T-helper 2 cell (primary cell): ENCODE measurements at regions not wholly inside any gene's neighbourhood (a gene's known extent, or its start where the extent isn't known, plus 50 kb on each side); places are given as distances from the start of the nearest gene placed in this dataset.

ENCODE experiments used
- DNase-seq, 5 experiments: peaks; one replicate each; pipeline versions ENCODE4 v3.0.0 to v3.0.0-alpha.2; 2012 to 2022

- peak in 1 of 5 experiments; percentile 90 for DNase-seq
Observed at GRCh38 chr12:92297932-92298696, 152.5 kb upstream of the BTG1 start.

- DNase-seq, result no peak
Observed at GRCh38 chr12:92297405-92297804, 151.8 kb upstream of the BTG1 start.

GRCh38 chr12:92295523-92295922 is 149.9 kb upstream of the BTG1 start:
- no peak for DNase-seq

GRCh38 chr12:92294676-92295440 is 149.2 kb upstream of the BTG1 start:
- peak in 1 of 5 experiments; percentile 55 for DNase-seq

GRCh38 chr12:92292016-92292415 is 146.4 kb upstream of the BTG1 start:
- no peak for DNase-seq

GRCh38 chr12:92290886-92291285 is 145.2 kb upstream of the BTG1 start:
- no peak for DNase-seq

- DNase-seq, result no peak
Observed at GRCh38 chr12:92290350-92290695, 144.7 kb upstream of the BTG1 start.

- no peak for DNase-seq
Observed at GRCh38 chr12:92289629-92290349, 144.1 kb upstream of the BTG1 start.

GRCh38 chr12:92288561-92288960 is 142.9 kb upstream of the BTG1 start:
- DNase-seq, result no peak

- DNase-seq, result no peak
Observed at GRCh38 chr12:92278378-92278828, 132.8 kb upstream of the BTG1 start.

GRCh38 chr12:92277795-92278194 is 132.1 kb upstream of the BTG1 start:
- DNase-seq, result no peak

GRCh38 chr12:92276276-92276675 is 130.6 kb upstream of the BTG1 start:
- DNase-seq, result no peak

- no peak for DNase-seq
Observed at GRCh38 chr12:92275443-92276154, 130.0 kb upstream of the BTG1 start.

GRCh38 chr12:92273076-92273475 is 127.4 kb upstream of the BTG1 start:
- no peak for DNase-seq

GRCh38 chr12:92272061-92272964 is 126.7 kb upstream of the BTG1 start:
- DNase-seq, result no peak

GRCh38 chr12:92271341-92271740 is 125.7 kb upstream of the BTG1 start:
- DNase-seq, result no peak

- DNase-seq, result no peak
Observed at GRCh38 chr12:92270521-92270920, 124.9 kb upstream of the BTG1 start.

- DNase-seq, result no peak
Observed at GRCh38 chr12:92268946-92269345, 123.3 kb upstream of the BTG1 start.

GRCh38 chr12:92261692-92262091 is 116.0 kb upstream of the BTG1 start:
- no peak for DNase-seq

- no peak for DNase-seq
Observed at GRCh38 chr12:92261071-92261470, 115.4 kb upstream of the BTG1 start.

- DNase-seq, result peak in 1 of 5 experiments; percentile 72
Observed at GRCh38 chr12:92259696-92260251, 114.1 kb upstream of the BTG1 start.
